ENCODE measurements at regions not wholly inside any gene's neighbourhood (a gene's known extent, or its start where the extent isn't known, plus 50 kb on each side); places are given as distances from the start of the nearest gene placed in this dataset.

- TF ChIP-seq CTCF (IDR thresholded peaks at IDR 0.05), result no peak
- TF ChIP-seq POLR2A (IDR thresholded peaks at IDR 0.05), result no peak
Observed at GRCh38 chr17:79545251-79546005, 65.4 kb downstream of the RBFOX3 start.
